Smooth muscle cell (in vitro differentiated cells): ENCODE measurements at regions not wholly inside any gene's neighbourhood (a gene's known extent, or its start where the extent isn't known, plus 50 kb on each side); places are given as distances from the start of the nearest gene placed in this dataset.

Experiments
- DNase-seq: peaks from one replicate; lab custom pipeline; 2025; ENCODE audit not compliant: unreplicated experiment; lab: John Stamatoyannopoulos, UW
- H2AFZ ChIP-seq: fragments of 200-600 bp; sonication (generic); 2 replicates; pipeline ENCODE4 v1.6.0; 2016; ENCODE audit warnings: antibody characterized with exemption, low read depth, mild to moderate bottlenecking
- H3F3A ChIP-seq: fragments of 200-600 bp; sonication (generic); 2 replicates; pipeline ENCODE4 v1.6.0; 2017; ENCODE audit warnings: antibody characterized with exemption, low read depth
- H3K27ac ChIP-seq: fragments of 200-600 bp; sonication (generic); 2 replicates; pipeline ENCODE4 v1.5.1; 2016; ENCODE audit warnings: low read depth, mild to moderate bottlenecking
- H3K27me3 ChIP-seq: fragments of 200-600 bp; sonication (generic); 2 replicates; pipeline ENCODE4 v1.6.1; 2016; ENCODE audit warnings: low read depth, mild to moderate bottlenecking
- H3K36me3 ChIP-seq: fragments of 200-600 bp; sonication (generic); 2 replicates; pipeline ENCODE4 v1.5.1; 2016; ENCODE audit warnings: low read depth
- H3K4me1 ChIP-seq: fragments of 200-600 bp; sonication (generic); 2 replicates; pipeline ENCODE4 v1.5.1; 2016; ENCODE audit warnings: low read depth
- H3K4me2 ChIP-seq: fragments of 200-600 bp; sonication (generic); 2 replicates; pipeline ENCODE4 v1.6.0; 2016; ENCODE audit warnings: mild to moderate bottlenecking
- H3K4me3 ChIP-seq: fragments of 200-600 bp; sonication (generic); 2 replicates; pipeline ENCODE4 v1.5.1; 2016; ENCODE audit warnings: mild to moderate bottlenecking
- H3K79me2 ChIP-seq: fragments of 200-600 bp; sonication (generic); 2 replicates; pipeline ENCODE4 v1.6.0; 2016; ENCODE audit warnings: low read depth, mild to moderate bottlenecking
- H3K9ac ChIP-seq: fragments of 200-600 bp; sonication (generic); 2 replicates; pipeline ENCODE4 v1.6.0; 2016; ENCODE audit warnings: low read depth
- H3K9me3 ChIP-seq: fragments of 200-600 bp; sonication (generic); replicated peaks from 2 replicates; pipeline ENCODE4 v1.5.1; 2016; ENCODE audit warnings: low read depth
- H4K20me1 ChIP-seq: fragments of 200-600 bp; sonication (generic); 2 replicates; pipeline ENCODE4 v1.6.0; 2016; ENCODE audit warnings: low read depth
- CTCF ChIP-seq: fragments of 200-600 bp; sonication (generic); IDR thresholded peaks from 2 replicates; pipeline ENCODE4 v1.5.1; 2017; ENCODE audit warnings: borderline replicate concordance, mild to moderate bottlenecking, antibody characterized with exemption; ENCODE audit not compliant: insufficient read depth, poor library complexity, severe bottlenecking
- WGBS: methylation state at CpG from one replicate; pipeline ENCODE4 v1.1.7; 2016; ENCODE audit warnings: low lambda C conversion rate; 5-methylcytosine and 5-hydroxymethylcytosine counted together

- H2AFZ ChIP-seq = no peak overlapping the region
- no peak overlapping the region for H3K27ac ChIP-seq
- no peak for TF ChIP-seq CTCF
- H3F3A ChIP-seq = no peaks in the 10 kb centered on the region
- no peak overlapping the region for H3K4me3 ChIP-seq
- no peaks in the 10 kb centered on the region for H3K4me1 ChIP-seq
- no peak overlapping the region for H3K9ac ChIP-seq
- no peaks in the 10 kb centered on the region for H3K9me3 ChIP-seq
- H3K27me3 ChIP-seq = no peaks in the 10 kb centered on the region
- no peaks in the 10 kb centered on the region for H3K36me3 ChIP-seq
- no peaks in the 10 kb centered on the region for H3K79me2 ChIP-seq
- WGBS = 81% methylated on average over 11 of the region's 11 CpGs
- no peak overlapping the region for H3K4me2 ChIP-seq
- H4K20me1 ChIP-seq = no peaks in the 10 kb centered on the region
- no peak for DNase-seq
Observed at GRCh38 chr11:129723761-129724162, 91.9 kb upstream of the TMEM45B start.

- no peak overlapping the region for H3K4me2 ChIP-seq
- no peak for DNase-seq
- WGBS = 87% methylated on average over 5 of the region's 5 CpGs
Observed at GRCh38 chr11:129724866-129725265, 90.8 kb upstream of the TMEM45B start.

GRCh38 chr11:129726179-129726578 is 89.5 kb upstream of the TMEM45B start:
- H3K79me2 ChIP-seq = no peaks in the 10 kb centered on the region
- H2AFZ ChIP-seq = no peak overlapping the region
- no peak overlapping the region for H3K9ac ChIP-seq
- H3F3A ChIP-seq = no peaks in the 10 kb centered on the region
- no peak for DNase-seq
- no peak overlapping the region for H3K4me3 ChIP-seq
- no peaks in the 10 kb centered on the region for H3K36me3 ChIP-seq
- no peaks in the 10 kb centered on the region for H3K4me1 ChIP-seq
- no peaks in the 10 kb centered on the region for H3K9me3 ChIP-seq
- 92% methylated on average over 7 of the region's 7 CpGs for WGBS
- H4K20me1 ChIP-seq = no peaks in the 10 kb centered on the region
- TF ChIP-seq CTCF = no peak
- no peaks in the 10 kb centered on the region for H3K27me3 ChIP-seq
- no peak overlapping the region for H3K27ac ChIP-seq
- H3K4me2 ChIP-seq = no peak overlapping the region

More at GRCh38 chr11:129724866-129725265, 90.8 kb upstream of the TMEM45B start:
- H3K4me3 ChIP-seq = no peak overlapping the region
- H2AFZ ChIP-seq = no peak overlapping the region
- H3K27ac ChIP-seq = no peak overlapping the region
- no peaks in the 10 kb centered on the region for H3K79me2 ChIP-seq
- no peaks in the 10 kb centered on the region for H3K9me3 ChIP-seq
- no peaks in the 10 kb centered on the region for H4K20me1 ChIP-seq
- no peaks in the 10 kb centered on the region for H3F3A ChIP-seq
- no peaks in the 10 kb centered on the region for H3K27me3 ChIP-seq
- no peaks in the 10 kb centered on the region for H3K4me1 ChIP-seq
- H3K36me3 ChIP-seq = no peaks in the 10 kb centered on the region
- no peak for TF ChIP-seq CTCF
- no peak overlapping the region for H3K9ac ChIP-seq

GRCh38 chr11:129728581-129728980 is 87.1 kb upstream of the TMEM45B start:
- H3K27ac ChIP-seq = no peak overlapping the region
- H4K20me1 ChIP-seq = no peaks in the 10 kb centered on the region
- H3F3A ChIP-seq = no peaks in the 10 kb centered on the region
- H3K9me3 ChIP-seq = no peaks in the 10 kb centered on the region
- H3K4me3 ChIP-seq = no peak overlapping the region
- H2AFZ ChIP-seq = no peak overlapping the region
- H3K9ac ChIP-seq = no peak overlapping the region
- H3K27me3 ChIP-seq = peaks cover 3% of the 10 kb centered on the region
- H3K36me3 ChIP-seq = no peaks in the 10 kb centered on the region
- 78% methylated on average over 7 of the region's 7 CpGs for WGBS
- no peaks in the 10 kb centered on the region for H3K79me2 ChIP-seq
- no peaks in the 10 kb centered on the region for H3K4me1 ChIP-seq
- H3K4me2 ChIP-seq = no peak overlapping the region
- no peak for TF ChIP-seq CTCF
- DNase-seq = no peak
